ENCODE measurements at regions not wholly inside any gene's neighbourhood (a gene's known extent, or its start where the extent isn't known, plus 50 kb on each side); places are given as distances from the start of the nearest gene placed in this dataset.

- no peak overlapping the region for H3K27ac ChIP-seq (ENCODE audit: low read length)
- no peak overlapping the region for H3K4me3 ChIP-seq (ENCODE audit: low read length)
- H3K36me3 Mint-ChIP-seq: no peaks in the 10 kb centered on the region
- no peaks in the 10 kb centered on the region for H3K9me3 ChIP-seq (ENCODE audit: control insufficient read depth, insufficient read depth, low read length)
- H3K4me1 ChIP-seq (ENCODE audit: control insufficient read depth, insufficient read depth, low read length): no peaks in the 10 kb centered on the region
- no peaks in the 10 kb centered on the region for H3K27me3 Mint-ChIP-seq (ENCODE audit: low read depth in 2 of 2)
- 94% methylated on average over 12 of the region's 13 CpGs for WGBS (ENCODE audit: insufficient coverage)
- H3K27ac Mint-ChIP-seq: no peak overlapping the region
- H3K36me3 ChIP-seq (ENCODE audit: control insufficient read depth, insufficient read depth, low read length): no peaks in the 10 kb centered on the region
- DNase-seq (no peak), ATAC-seq (no peak)
- no peaks in the 10 kb centered on the region for H3K4me1 Mint-ChIP-seq
- no peak overlapping the region for H3K4me3 Mint-ChIP-seq
- no peak for TF ChIP-seq CTCF (IDR thresholded peaks at IDR 0.05)
- intact Hi-C loops (cut with micrococcal nuclease): no loop called here
- H3K27me3 ChIP-seq (ENCODE audit: control insufficient read depth, insufficient read depth, low read length): no peaks in the 10 kb centered on the region
- peaks cover 3 to 6% of the 10 kb centered on the region in 2 donors for H3K9me3 Mint-ChIP-seq
Measured at GRCh38 chr13:106906426-106906996, 338.6 kb upstream of the ARGLU1 start.

- no peak overlapping the region for H3K27ac Mint-ChIP-seq
- ATAC-seq (no peak), DNase-seq (no peak)
- intact Hi-C loops (cut with micrococcal nuclease): no loop called here
- H3K36me3 Mint-ChIP-seq: no peaks in the 10 kb centered on the region
- H3K27me3 ChIP-seq (ENCODE audit: control insufficient read depth, insufficient read depth, low read length): no peaks in the 10 kb centered on the region
- TF ChIP-seq CTCF (IDR thresholded peaks at IDR 0.05): no peak
- H3K27ac ChIP-seq (ENCODE audit: low read length): no peak overlapping the region
- no peak overlapping the region for H3K4me3 Mint-ChIP-seq
- 92% methylated on average over 12 of the region's 14 CpGs for WGBS (ENCODE audit: insufficient coverage)
- peaks cover 3 to 6% of the 10 kb centered on the region in 2 donors for H3K9me3 Mint-ChIP-seq
- no peaks in the 10 kb centered on the region for H3K9me3 ChIP-seq (ENCODE audit: control insufficient read depth, insufficient read depth, low read length)
- H3K4me1 ChIP-seq (ENCODE audit: control insufficient read depth, insufficient read depth, low read length): no peaks in the 10 kb centered on the region
- H3K4me3 ChIP-seq (ENCODE audit: low read length): no peak overlapping the region
- H3K4me1 Mint-ChIP-seq: no peaks in the 10 kb centered on the region
- H3K36me3 ChIP-seq (ENCODE audit: control insufficient read depth, insufficient read depth, low read length): no peaks in the 10 kb centered on the region
- H3K27me3 Mint-ChIP-seq (ENCODE audit: low read depth in 2 of 2): no peaks in the 10 kb centered on the region
Measured at GRCh38 chr13:106905380-106906162, 337.6 kb upstream of the ARGLU1 start.

GRCh38 chr13:106899442-106899841 is 331.5 kb upstream of the ARGLU1 start:
- no peaks in the 10 kb centered on the region for H3K4me1 Mint-ChIP-seq
- intact Hi-C loops (cut with micrococcal nuclease): no loop called here
- no peaks in the 10 kb centered on the region for H3K36me3 ChIP-seq (ENCODE audit: control insufficient read depth, insufficient read depth, low read length)

More at GRCh38 chr13:106899442-106899841, 331.5 kb upstream of the ARGLU1 start:
- Histone ChIP-seq H3K27me3 (ENCODE audit: control insufficient read depth, insufficient read depth, low read length) (no peaks in the 10 kb centered on the region), H3K27ac (ENCODE audit: low read length) (no peak overlapping the region), H3K4me1 (ENCODE audit: control insufficient read depth, insufficient read depth, low read length) (no peaks in the 10 kb centered on the region), H3K9me3 (ENCODE audit: control insufficient read depth, insufficient read depth, low read length) (no peaks in the 10 kb centered on the region), H3K4me3 (ENCODE audit: low read length) (no peak overlapping the region)
- Mint-ChIP-seq H3K27me3 (ENCODE audit: low read depth in 2 of 2) (no peaks in the 10 kb centered on the region), H3K9me3 (peaks cover 0 to 3% of the 10 kb centered on the region in 2 donors), H3K4me3 (no peak overlapping the region), H3K27ac (no peak overlapping the region), H3K36me3 (no peaks in the 10 kb centered on the region)
- TF ChIP-seq CTCF (IDR thresholded peaks at IDR 0.05): no peak
- ATAC-seq (no peak), DNase-seq (no peak)

Data from natural killer cell (primary cell).